ENCODE measurements at regions not wholly inside any gene's neighbourhood (a gene's known extent, or its start where the extent isn't known, plus 50 kb on each side); places are given as distances from the start of the nearest gene placed in this dataset.

- Histone ChIP-seq H3K36me3 (no peaks in the 10 kb centered on the region), H3K4me3 (no peak overlapping the region), H3K27ac (no peak overlapping the region), H3K4me1 (replicated peaks) (no peaks in the 10 kb centered on the region), H3K9me3 (no peaks in the 10 kb centered on the region), H3K27me3 (replicated peaks; ENCODE audit: insufficient read depth) (no peaks in the 10 kb centered on the region)
- no peak for TF ChIP-seq POLR2A (IDR thresholded peaks at IDR 0.05)
- TF ChIP-seq POLR2AphosphoS5 (IDR thresholded peaks at IDR 0.05) = no peak
- no peak for TF ChIP-seq CTCF (IDR thresholded peaks at IDR 0.05)
- 87% methylated on average over 3 of the region's 3 CpGs for WGBS
- intact Hi-C loops (cut with DNase I) = no loop called here
- DNase-seq (ENCODE audit: low spot score) = no peak
Observed at GRCh38 chr1:163657719-163658118, 336.0 kb downstream of the NUF2 start.

- H3K27ac ChIP-seq = no peak overlapping the region
- DNase-seq (ENCODE audit: low spot score) = no peak
- H3K4me1 ChIP-seq (replicated peaks) = no peaks in the 10 kb centered on the region
- H3K27me3 ChIP-seq (replicated peaks; ENCODE audit: insufficient read depth) = no peaks in the 10 kb centered on the region
- H3K36me3 ChIP-seq = no peaks in the 10 kb centered on the region
- no peak overlapping the region for H3K4me3 ChIP-seq
- no peaks in the 10 kb centered on the region for H3K9me3 ChIP-seq
- 89% methylated on average over 8 of the region's 8 CpGs for WGBS
- intact Hi-C loops (cut with DNase I) = no loop called here
- TF ChIP-seq POLR2A (IDR thresholded peaks at IDR 0.05) (no peak), POLR2AphosphoS5 (IDR thresholded peaks at IDR 0.05) (no peak), CTCF (IDR thresholded peaks at IDR 0.05) (no peak)
Observed at GRCh38 chr1:163661391-163661790, 339.6 kb downstream of the NUF2 start.

GRCh38 chr1:163664671-163665335 is 343.0 kb downstream of the NUF2 start:
- no peaks in the 10 kb centered on the region for H3K27me3 ChIP-seq (replicated peaks; ENCODE audit: insufficient read depth)
- TF ChIP-seq POLR2AphosphoS5 (IDR thresholded peaks at IDR 0.05) (no peak), CTCF (IDR thresholded peaks at IDR 0.05) (no peak), POLR2A (IDR thresholded peaks at IDR 0.05) (no peak)
- no peaks in the 10 kb centered on the region for H3K4me1 ChIP-seq (replicated peaks)
- no peak for DNase-seq (ENCODE audit: low spot score)
- H3K27ac ChIP-seq = no peak overlapping the region
- intact Hi-C loops (cut with DNase I) = no loop called here
- H3K4me3 ChIP-seq = no peak overlapping the region
- no peaks in the 10 kb centered on the region for H3K9me3 ChIP-seq
- WGBS = 45% methylated on average over 6 of the region's 6 CpGs
- H3K36me3 ChIP-seq = no peaks in the 10 kb centered on the region

- Histone ChIP-seq H3K36me3 (no peaks in the 10 kb centered on the region), H3K4me3 (no peak overlapping the region), H3K9me3 (no peaks in the 10 kb centered on the region), H3K27me3 (replicated peaks; ENCODE audit: insufficient read depth) (no peaks in the 10 kb centered on the region), H3K4me1 (replicated peaks) (no peaks in the 10 kb centered on the region), H3K27ac (no peak overlapping the region)
- intact Hi-C loops (cut with DNase I) = no loop called here
- DNase-seq (ENCODE audit: low spot score) = no peak
- WGBS = 95% methylated on average over 2 of the region's 2 CpGs
- TF ChIP-seq POLR2AphosphoS5 (IDR thresholded peaks at IDR 0.05) = no peak
Observed at GRCh38 chr1:163668472-163668871, 346.7 kb downstream of the NUF2 start.

- no peak for DNase-seq (ENCODE audit: low spot score)
- Histone ChIP-seq H3K4me1 (replicated peaks) (no peaks in the 10 kb centered on the region), H3K9me3 (no peaks in the 10 kb centered on the region), H3K27me3 (replicated peaks; ENCODE audit: insufficient read depth) (no peaks in the 10 kb centered on the region), H3K4me3 (no peak overlapping the region), H3K36me3 (no peaks in the 10 kb centered on the region), H3K27ac (no peak overlapping the region)
- intact Hi-C loops (cut with DNase I) = no loop called here
- TF ChIP-seq POLR2A (IDR thresholded peaks at IDR 0.05) (no peak), POLR2AphosphoS5 (IDR thresholded peaks at IDR 0.05) (no peak), CTCF (IDR thresholded peaks at IDR 0.05) (no peak)
- 47% methylated on average over 4 of the region's 4 CpGs for WGBS
Observed at GRCh38 chr1:163670989-163671757, 349.4 kb downstream of the NUF2 start.

Measured in prostate gland (tissue), 2 donors.